ENCODE measurements at regions not wholly inside any gene's neighbourhood (a gene's known extent, or its start where the extent isn't known, plus 50 kb on each side); places are given as distances from the start of the nearest gene placed in this dataset.

GRCh38 chr4:158007566-158007965 lies 165.3 kb downstream of the GASK1B start:
- no peak overlapping the region for H3K4me3 ChIP-seq
- no peak overlapping the region for H3K27ac ChIP-seq
- H3K27me3 ChIP-seq = no peaks in the 10 kb centered on the region
- no peaks in the 10 kb centered on the region for H3K9me3 ChIP-seq
- WGBS, 2 donors = 81 to 83% methylated on average over 3 of the region's 3 CpGs
- no peaks in the 10 kb centered on the region for H3K36me3 ChIP-seq
- peaks cover 0 to 14% (median 12%) of the 10 kb centered on the region in 4 donors for H3K4me1 ChIP-seq
- no peak for ATAC-seq (ENCODE audit: low FRiP score in 2 of 2)
- DNase-seq = no peak
- TF ChIP-seq POLR2AphosphoS5 (IDR thresholded peaks at IDR 0.05) = no peak
- TF ChIP-seq POLR2A (IDR thresholded peaks at IDR 0.05) = no peak
- TF ChIP-seq CTCF (IDR thresholded peaks at IDR 0.05) = no peak
- no peak for TF ChIP-seq EP300 (IDR thresholded peaks at IDR 0.05)

GRCh38 chr4:158006990-158007389 lies 165.8 kb downstream of the GASK1B start:
- TF ChIP-seq POLR2A (IDR thresholded peaks at IDR 0.05) (no peak), POLR2AphosphoS5 (IDR thresholded peaks at IDR 0.05) (no peak), EP300 (IDR thresholded peaks at IDR 0.05) (no peak)
- Histone ChIP-seq H3K9me3 (no peaks in the 10 kb centered on the region), H3K27me3 (no peaks in the 10 kb centered on the region), H3K4me3 (no peak overlapping the region), H3K27ac (peak overlapping the region in 2 of 4 donors; percentile 44 to 46), H3K36me3 (no peaks in the 10 kb centered on the region), H3K4me1 (peaks cover 0 to 14% (median 12%) of the 10 kb centered on the region in 4 donors)
- ATAC-seq (ENCODE audit: low FRiP score in 2 of 2) = peak; percentile 40 to 67
- no peak for DNase-seq

- ATAC-seq (ENCODE audit: low FRiP score in 2 of 2) = no peak
- Histone ChIP-seq H3K27me3 (no peaks in the 10 kb centered on the region), H3K4me3 (no peak overlapping the region), H3K36me3 (no peaks in the 10 kb centered on the region), H3K4me1 (peaks cover 0 to 14% (median 12%) of the 10 kb centered on the region in 4 donors), H3K9me3 (no peaks in the 10 kb centered on the region), H3K27ac (no peak overlapping the region)
- no peak for TF ChIP-seq CTCF (IDR thresholded peaks at IDR 0.05)
- no peak for TF ChIP-seq POLR2AphosphoS5 (IDR thresholded peaks at IDR 0.05)
- TF ChIP-seq POLR2A (IDR thresholded peaks at IDR 0.05) = no peak
- TF ChIP-seq EP300 (IDR thresholded peaks at IDR 0.05) = no peak
- WGBS, 2 donors = 94 to 97% methylated on average over 2 of the region's 2 CpGs
- DNase-seq = no peak
Observed at GRCh38 chr4:158005021-158005420, 167.8 kb downstream of the GASK1B start.

GRCh38 chr4:158004101-158004500 lies 168.7 kb downstream of the GASK1B start:
- H3K9me3 ChIP-seq = no peaks in the 10 kb centered on the region
- no peaks in the 10 kb centered on the region for H3K36me3 ChIP-seq
- DNase-seq = no peak
- H3K27ac ChIP-seq = no peak overlapping the region
- no peak overlapping the region for H3K4me3 ChIP-seq
- no peaks in the 10 kb centered on the region for H3K27me3 ChIP-seq
- TF ChIP-seq CTCF (IDR thresholded peaks at IDR 0.05) (no peak), EP300 (IDR thresholded peaks at IDR 0.05) (no peak)
- WGBS, 2 donors = 75 to 82% methylated on average over 5 of the region's 5 CpGs
- H3K4me1 ChIP-seq = peaks cover 0 to 14% (median 12%) of the 10 kb centered on the region in 4 donors
- no peak for ATAC-seq (ENCODE audit: low FRiP score in 2 of 2)

- TF ChIP-seq CTCF (IDR thresholded peaks at IDR 0.05) (no peak), POLR2AphosphoS5 (IDR thresholded peaks at IDR 0.05) (no peak), EP300 (IDR thresholded peaks at IDR 0.05) (no peak), POLR2A (IDR thresholded peaks at IDR 0.05) (no peak)
- H3K9me3 ChIP-seq = no peaks in the 10 kb centered on the region
- DNase-seq (no peak), ATAC-seq (ENCODE audit: low FRiP score in 2 of 2) (no peak)
- no peaks in the 10 kb centered on the region for H3K36me3 ChIP-seq
- no peak overlapping the region for H3K27ac ChIP-seq
- no peaks in the 10 kb centered on the region for H3K27me3 ChIP-seq
- no peak overlapping the region for H3K4me3 ChIP-seq
- H3K4me1 ChIP-seq = peaks cover 0 to 14% (median 12%) of the 10 kb centered on the region in 4 donors
Observed at GRCh38 chr4:158003212-158003611, 169.6 kb downstream of the GASK1B start.

Data from upper lobe of left lung (tissue), 6 donors.